Mucosa of descending colon (tissue), 3 donors: ENCODE measurements at regions not wholly inside any gene's neighbourhood (a gene's known extent, or its start where the extent isn't known, plus 50 kb on each side); places are given as distances from the start of the nearest gene placed in this dataset.
"Not testable (repeated sequence)": the region's sequence is repeated elsewhere in the genome, so short reads cannot be mapped to it uniquely, and the experiment has no call there.

Experiments used
- ATAC-seq: fragments of 200-7000 bp; cut with Tn5 transposase; one replicate; pipeline ENCODE4 v1.9.1; 2020; ENCODE audit warnings: mild to moderate bottlenecking, moderate library complexity
- DNase-seq, 3 donors: peaks; one replicate each; pipeline ENCODE4 v3.0.0-alpha.2; 2020
- H3K36me3 ChIP-seq: fragments of 200-600 bp; one replicate; pipeline ENCODE4 v1.8.0; 2021; ENCODE audit warnings: low read depth, mild to moderate bottlenecking
- H3K4me1 ChIP-seq: fragments of 200-600 bp; one replicate; pipeline ENCODE4 v1.8.0; 2021; ENCODE audit warnings: low read depth, mild to moderate bottlenecking
- H3K4me3 ChIP-seq: fragments of 200-600 bp; one replicate; pipeline ENCODE4 v1.8.0; 2021; ENCODE audit warnings: mild to moderate bottlenecking
- H3K9me3 ChIP-seq: fragments of 200-600 bp; one replicate; pipeline ENCODE4 v1.8.0; 2021; ENCODE audit warnings: mild to moderate bottlenecking
- CTCF ChIP-seq: fragments of 200-600 bp; IDR thresholded peaks from one replicate; pipeline ENCODE4 v1.8.0; 2022; ENCODE audit warnings: antibody characterized with exemption, mild to moderate bottlenecking
- intact Hi-C, 2 donors: fragments of 100-400 bp; cut with DNase I in 1 of 2; cut with micrococcal nuclease in 1 of 2; formaldehyde crosslinking; loops; one replicate each; pipeline versions ENCODE4 v1.11.0 to v1.11.1; 2022; cut with DNase I, micrococcal nuclease
- donor health status: DM: no; HTN: no; CAD: no; lungs with moderate emphysema.
- donor health status: DM: no; HTN: no; CAD: no.
- donor health status: DM: no; HTN: yes; CAD: no.

GRCh38 chr3:74200952-74201351 lies 413.5 kb downstream of the CNTN3 start:
- intact Hi-C loops, result no loop called here
- no peak for TF ChIP-seq CTCF
- no peak overlapping the region for H3K4me3 ChIP-seq
- no peaks in the 10 kb centered on the region for H3K4me1 ChIP-seq
- no peaks in the 10 kb centered on the region for H3K36me3 ChIP-seq
- DNase-seq (no peak), ATAC-seq (no peak)
- no peaks in the 10 kb centered on the region for H3K9me3 ChIP-seq

GRCh38 chr3:74178664-74179063 lies 435.8 kb downstream of the CNTN3 start:
- H3K4me3 ChIP-seq, DNase-seq, H3K36me3 ChIP-seq, H3K9me3 ChIP-seq, intact Hi-C loops, ATAC-seq, H3K4me1 ChIP-seq: not testable (repeated sequence)

GRCh38 chr3:74173090-74173489 lies 441.4 kb downstream of the CNTN3 start:
- no peak overlapping the region for H3K4me3 ChIP-seq
- DNase-seq (no peak), ATAC-seq (no peak)
- H3K9me3 ChIP-seq, result no peaks in the 10 kb centered on the region
- no peak for TF ChIP-seq CTCF
- no peaks in the 10 kb centered on the region for H3K4me1 ChIP-seq
- no peaks in the 10 kb centered on the region for H3K36me3 ChIP-seq
- intact Hi-C loops, result no loop called here

GRCh38 chr3:74167926-74168325 lies 446.5 kb downstream of the CNTN3 start:
- ATAC-seq, result no peak
- DNase-seq, result no peak
- Histone ChIP-seq H3K9me3 (no peaks in the 10 kb centered on the region), H3K4me1 (no peaks in the 10 kb centered on the region), H3K36me3 (no peaks in the 10 kb centered on the region), H3K4me3 (no peak overlapping the region)
- intact Hi-C loops, result no loop called here
- no peak for TF ChIP-seq CTCF

GRCh38 chr3:74165211-74165610 lies 449.2 kb downstream of the CNTN3 start:
- H3K36me3 ChIP-seq, result no peaks in the 10 kb centered on the region
- no peaks in the 10 kb centered on the region for H3K4me1 ChIP-seq
- TF ChIP-seq CTCF, result no peak
- ATAC-seq (no peak), DNase-seq (no peak)
- intact Hi-C loops, result no loop called here
- H3K9me3 ChIP-seq, result no peaks in the 10 kb centered on the region
- no peak overlapping the region for H3K4me3 ChIP-seq

GRCh38 chr3:74149466-74149865 lies 465.0 kb downstream of the CNTN3 start:
- DNase-seq (no peak), ATAC-seq (no peak)
- no peak overlapping the region for H3K4me3 ChIP-seq
- intact Hi-C loops, result no loop called here
- no peaks in the 10 kb centered on the region for H3K9me3 ChIP-seq
- H3K4me1 ChIP-seq, result no peaks in the 10 kb centered on the region
- no peak for TF ChIP-seq CTCF
- no peaks in the 10 kb centered on the region for H3K36me3 ChIP-seq
